Mesothelial cell of epicardium (in vitro differentiated cells): ENCODE measurements at regions not wholly inside any gene's neighbourhood (a gene's known extent, or its start where the extent isn't known, plus 50 kb on each side); places are given as distances from the start of the nearest gene placed in this dataset.
A peak's percentile ranks its signal among the peaks of the same experiment; 100 is the strongest.
"Not testable (repeated sequence)": the region's sequence is repeated elsewhere in the genome, so short reads cannot be mapped to it uniquely, and the experiment has no call there.

Experiments
- DNase-seq, 2 experiments: peaks; one replicate each; pipeline ENCODE4 v3.0.0; 2021; ENCODE audit warnings: low spot score in 2 of 2; ENCODE audit not compliant: unreplicated experiment in 2 of 2
- H3K27ac Mint-ChIP-seq: 2 replicates; pipeline ENCODE4 v1.8.0; 2021; ENCODE audit warnings: mixed read lengths
- H3K27me3 Mint-ChIP-seq: 2 replicates; pipeline ENCODE4 v1.8.0; 2021; ENCODE audit warnings: low read depth, mixed read lengths
- H3K36me3 Mint-ChIP-seq: 2 replicates; pipeline ENCODE4 v1.8.0; 2021; ENCODE audit warnings: mixed read lengths
- H3K4me1 Mint-ChIP-seq: 2 replicates; pipeline ENCODE4 v1.8.0; 2021; ENCODE audit warnings: mixed read lengths
- H3K4me3 Mint-ChIP-seq: 2 replicates; pipeline ENCODE4 v1.8.0; 2021; ENCODE audit warnings: mild to moderate bottlenecking, moderate library complexity, mixed read lengths
- H3K9me3 Mint-ChIP-seq: 2 replicates; pipeline ENCODE4 v1.8.0; 2021; ENCODE audit warnings: mixed read lengths
- CTCF ChIP-seq: fragments of 200-600 bp; sonication (generic); IDR thresholded peaks from one replicate; pipeline ENCODE4 v1.5.0; 2021; ENCODE audit warnings: antibody characterized with exemption; ENCODE audit not compliant: unreplicated experiment

GRCh38 chr1:194013561-194013960 is 827.1 kb upstream of the B3GALT2 start:
- H3K27ac Mint-ChIP-seq = no peak overlapping the region
- no peak for TF ChIP-seq CTCF
- no peaks in the 10 kb centered on the region for H3K36me3 Mint-ChIP-seq
- no peak overlapping the region for H3K4me3 Mint-ChIP-seq
- no peaks in the 10 kb centered on the region for H3K27me3 Mint-ChIP-seq
- peaks cover 14% of the 10 kb centered on the region for H3K9me3 Mint-ChIP-seq
- no peaks in the 10 kb centered on the region for H3K4me1 Mint-ChIP-seq
- no peak for DNase-seq

GRCh38 chr1:194004146-194004545 is 817.7 kb upstream of the B3GALT2 start:
- H3K9me3 Mint-ChIP-seq = no peaks in the 10 kb centered on the region
- TF ChIP-seq CTCF = no peak
- no peak overlapping the region for H3K27ac Mint-ChIP-seq
- no peaks in the 10 kb centered on the region for H3K27me3 Mint-ChIP-seq
- no peaks in the 10 kb centered on the region for H3K36me3 Mint-ChIP-seq
- H3K4me1 Mint-ChIP-seq = no peaks in the 10 kb centered on the region
- no peak overlapping the region for H3K4me3 Mint-ChIP-seq
- no peak for DNase-seq

GRCh38 chr1:194001726-194002350 is 815.4 kb upstream of the B3GALT2 start:
- H3K27me3 Mint-ChIP-seq, H3K36me3 Mint-ChIP-seq, H3K4me1 Mint-ChIP-seq, H3K9me3 Mint-ChIP-seq, H3K4me3 Mint-ChIP-seq, H3K27ac Mint-ChIP-seq, DNase-seq: not testable (repeated sequence)

GRCh38 chr1:193988885-193989284 is 802.5 kb upstream of the B3GALT2 start:
- peaks cover 56% of the 10 kb centered on the region for H3K9me3 Mint-ChIP-seq
- no peak for DNase-seq
- TF ChIP-seq CTCF = no peak
- H3K27ac Mint-ChIP-seq = no peak overlapping the region
- H3K27me3 Mint-ChIP-seq = no peaks in the 10 kb centered on the region
- no peaks in the 10 kb centered on the region for H3K4me1 Mint-ChIP-seq
- peaks cover 6% of the 10 kb centered on the region for H3K36me3 Mint-ChIP-seq
- no peak overlapping the region for H3K4me3 Mint-ChIP-seq

GRCh38 chr1:193979219-193979618 is 792.8 kb upstream of the B3GALT2 start:
- peaks cover 15% of the 10 kb centered on the region for H3K9me3 Mint-ChIP-seq
- no peaks in the 10 kb centered on the region for H3K36me3 Mint-ChIP-seq
- peak overlapping the region; percentile 23 for H3K27ac Mint-ChIP-seq
- no peak for TF ChIP-seq CTCF
- no peaks in the 10 kb centered on the region for H3K27me3 Mint-ChIP-seq
- H3K4me3 Mint-ChIP-seq = no peak overlapping the region
- H3K4me1 Mint-ChIP-seq = peaks cover 10% of the 10 kb centered on the region
- DNase-seq = no peak

GRCh38 chr1:193974286-193974798 is 787.9 kb upstream of the B3GALT2 start:
- no peak for DNase-seq
- Mint-ChIP-seq H3K36me3 (no peaks in the 10 kb centered on the region), H3K9me3 (peaks cover 21% of the 10 kb centered on the region), H3K4me3 (no peak overlapping the region), H3K27me3 (no peaks in the 10 kb centered on the region), H3K4me1 (peaks cover 9% of the 10 kb centered on the region), H3K27ac (no peak overlapping the region)
- no peak for TF ChIP-seq CTCF
